ENCODE measurements at regions not wholly inside any gene's neighbourhood (a gene's known extent, or its start where the extent isn't known, plus 50 kb on each side); places are given as distances from the start of the nearest gene placed in this dataset.

DNA sequence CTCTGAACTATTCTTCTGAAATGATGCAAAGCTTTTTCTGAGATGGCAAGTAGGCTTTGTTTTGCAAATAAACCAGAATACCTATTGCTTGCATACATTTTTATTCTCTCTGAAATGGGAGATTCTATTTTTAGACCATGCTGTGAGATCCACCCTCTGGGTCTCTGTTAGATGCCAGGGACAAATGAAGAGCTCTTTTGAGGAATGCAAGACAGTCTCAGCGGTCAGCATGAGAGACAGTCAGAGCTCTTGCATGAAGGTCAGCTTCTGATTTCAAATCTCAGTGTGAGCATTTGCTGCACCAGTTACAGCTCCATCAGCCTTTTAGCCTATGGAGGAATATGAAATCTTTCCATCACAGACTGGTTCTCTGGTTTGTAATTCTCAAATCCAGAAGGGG is 429.9 kb upstream of the KLF6 start:
- TF ChIP-seq, protein P1, sequence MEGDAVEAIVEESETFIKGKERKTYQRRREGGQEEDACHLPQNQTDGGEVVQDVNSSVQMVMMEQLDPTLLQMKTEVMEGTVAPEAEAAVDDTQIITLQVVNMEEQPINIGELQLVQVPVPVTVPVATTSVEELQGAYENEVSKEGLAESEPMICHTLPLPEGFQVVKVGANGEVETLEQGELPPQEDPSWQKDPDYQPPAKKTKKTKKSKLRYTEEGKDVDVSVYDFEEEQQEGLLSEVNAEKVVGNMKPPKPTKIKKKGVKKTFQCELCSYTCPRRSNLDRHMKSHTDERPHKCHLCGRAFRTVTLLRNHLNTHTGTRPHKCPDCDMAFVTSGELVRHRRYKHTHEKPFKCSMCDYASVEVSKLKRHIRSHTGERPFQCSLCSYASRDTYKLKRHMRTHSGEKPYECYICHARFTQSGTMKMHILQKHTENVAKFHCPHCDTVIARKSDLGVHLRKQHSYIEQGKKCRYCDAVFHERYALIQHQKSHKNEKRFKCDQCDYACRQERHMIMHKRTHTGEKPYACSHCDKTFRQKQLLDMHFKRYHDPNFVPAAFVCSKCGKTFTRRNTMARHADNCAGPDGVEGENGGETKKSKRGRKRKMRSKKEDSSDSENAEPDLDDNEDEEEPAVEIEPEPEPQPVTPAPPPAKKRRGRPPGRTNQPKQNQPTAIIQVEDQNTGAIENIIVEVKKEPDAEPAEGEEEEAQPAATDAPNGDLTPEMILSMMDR (IDR thresholded peaks at IDR 0.05), result no peak
- TF ChIP-seq EP300 (IDR thresholded peaks at IDR 0.05; ENCODE audit: low read depth), result no peak
